ENCODE measurements at regions not wholly inside any gene's neighbourhood (a gene's known extent, or its start where the extent isn't known, plus 50 kb on each side); places are given as distances from the start of the nearest gene placed in this dataset.

GRCh38 chr1:221075911-221076310 is 196.7 kb downstream of the HLX start:
- TF ChIP-seq, protein P1, sequence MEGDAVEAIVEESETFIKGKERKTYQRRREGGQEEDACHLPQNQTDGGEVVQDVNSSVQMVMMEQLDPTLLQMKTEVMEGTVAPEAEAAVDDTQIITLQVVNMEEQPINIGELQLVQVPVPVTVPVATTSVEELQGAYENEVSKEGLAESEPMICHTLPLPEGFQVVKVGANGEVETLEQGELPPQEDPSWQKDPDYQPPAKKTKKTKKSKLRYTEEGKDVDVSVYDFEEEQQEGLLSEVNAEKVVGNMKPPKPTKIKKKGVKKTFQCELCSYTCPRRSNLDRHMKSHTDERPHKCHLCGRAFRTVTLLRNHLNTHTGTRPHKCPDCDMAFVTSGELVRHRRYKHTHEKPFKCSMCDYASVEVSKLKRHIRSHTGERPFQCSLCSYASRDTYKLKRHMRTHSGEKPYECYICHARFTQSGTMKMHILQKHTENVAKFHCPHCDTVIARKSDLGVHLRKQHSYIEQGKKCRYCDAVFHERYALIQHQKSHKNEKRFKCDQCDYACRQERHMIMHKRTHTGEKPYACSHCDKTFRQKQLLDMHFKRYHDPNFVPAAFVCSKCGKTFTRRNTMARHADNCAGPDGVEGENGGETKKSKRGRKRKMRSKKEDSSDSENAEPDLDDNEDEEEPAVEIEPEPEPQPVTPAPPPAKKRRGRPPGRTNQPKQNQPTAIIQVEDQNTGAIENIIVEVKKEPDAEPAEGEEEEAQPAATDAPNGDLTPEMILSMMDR (IDR thresholded peaks at IDR 0.05; ENCODE audit: insufficient read depth, low read depth, low read length) = no peak
- no peak for TF ChIP-seq EZH2 (IDR thresholded peaks at IDR 0.05; ENCODE audit: insufficient read depth, low read length)

Data from astrocyte (in vitro differentiated cells and primary cell).